GM08714 (cell line): ENCODE measurements at regions not wholly inside any gene's neighbourhood (a gene's known extent, or its start where the extent isn't known, plus 50 kb on each side); places are given as distances from the start of the nearest gene placed in this dataset.
"Not testable (repeated sequence)": the region's sequence is repeated elsewhere in the genome, so short reads cannot be mapped to it uniquely, and the experiment has no call there.

Source experiments
- H3K4me3 ChIP-seq: fragments of 200-500 bp; sonication (Bioruptor generic); 2 replicates; pipeline ENCODE4 v1.5.1; 2014; ENCODE audit warnings: mild to moderate bottlenecking, low read length, inconsistent platforms
- ZNF274 ChIP-seq: IDR thresholded peaks from 2 replicates; pipeline ENCODE4 v1.6.1; 2012; ENCODE audit warnings: mild to moderate bottlenecking, low read depth, low read length

- H3K4me3 ChIP-seq = no peak overlapping the region; the same call in 1 of the 2 replicates
Measured at GRCh38 chr12:125983094-125983783, 918.0 kb downstream of the AACS start.

GRCh38 chr12:125983784-125984500 is 918.7 kb downstream of the AACS start:
- no peak for TF ChIP-seq ZNF274
- H3K4me3 ChIP-seq = no peak overlapping the region; the same call in 1 of the 2 replicates

More at GRCh38 chr12:125983094-125983783, 918.0 kb downstream of the AACS start:
- no peak for TF ChIP-seq ZNF274

- no peak for TF ChIP-seq ZNF274
- H3K4me3 ChIP-seq = no peak overlapping the region
Measured at GRCh38 chr12:125988545-125988944, 923.3 kb downstream of the AACS start.

GRCh38 chr12:125989696-125990095 is 924.5 kb downstream of the AACS start:
- no peak overlapping the region for H3K4me3 ChIP-seq
- TF ChIP-seq ZNF274 = no peak

GRCh38 chr12:125996443-125996842 is 931.2 kb downstream of the AACS start:
- H3K4me3 ChIP-seq = no peak overlapping the region
- no peak for TF ChIP-seq ZNF274

GRCh38 chr12:125999628-126000027 is 934.4 kb downstream of the AACS start:
- no peak overlapping the region for H3K4me3 ChIP-seq
- no peak for TF ChIP-seq ZNF274

- H3K4me3 ChIP-seq = no peak overlapping the region
- TF ChIP-seq ZNF274 = no peak
Measured at GRCh38 chr12:126019385-126019784, 954.1 kb downstream of the AACS start.

- no peak for TF ChIP-seq ZNF274
- H3K4me3 ChIP-seq = no peak overlapping the region
Measured at GRCh38 chr12:126021675-126022074, 956.4 kb downstream of the AACS start.

GRCh38 chr12:126027825-126028224 is 962.6 kb downstream of the AACS start:
- no peak for TF ChIP-seq ZNF274
- H3K4me3 ChIP-seq = no peak overlapping the region

- TF ChIP-seq ZNF274 = no peak
- H3K4me3 ChIP-seq = no peak overlapping the region
Measured at GRCh38 chr12:126030573-126030972, 965.3 kb downstream of the AACS start.

- no peak overlapping the region for H3K4me3 ChIP-seq
- TF ChIP-seq ZNF274 = no peak
Measured at GRCh38 chr12:126033751-126034150, 968.5 kb downstream of the AACS start.

GRCh38 chr12:126036348-126036747 is 971.1 kb downstream of the AACS start:
- H3K4me3 ChIP-seq = no peak overlapping the region
- TF ChIP-seq ZNF274 = no peak

GRCh38 chr12:126038434-126038833 is 973.2 kb downstream of the AACS start:
- TF ChIP-seq ZNF274 = no peak

GRCh38 chr12:126040307-126040706 is 975.1 kb downstream of the AACS start:
- TF ChIP-seq ZNF274 = no peak
- H3K4me3 ChIP-seq = no peak overlapping the region

More at GRCh38 chr12:126038434-126038833, 973.2 kb downstream of the AACS start:
- no peak overlapping the region for H3K4me3 ChIP-seq

GRCh38 chr12:126042286-126042685 is 977.1 kb downstream of the AACS start:
- TF ChIP-seq ZNF274 = no peak
- H3K4me3 ChIP-seq = no peak overlapping the region

GRCh38 chr12:126049501-126049900 is 984.3 kb downstream of the AACS start:
- not testable (repeated sequence) for H3K4me3 ChIP-seq
